Vagina (tissue), 2 donors: ENCODE measurements at regions not wholly inside any gene's neighbourhood (a gene's known extent, or its start where the extent isn't known, plus 50 kb on each side); places are given as distances from the start of the nearest gene placed in this dataset.

Source experiments
- CTCF ChIP-seq, 3 experiments: fragments of 450-650 bp in 2 of 3; fragments of 200-600 bp in 1 of 3; sonication (generic) in 1 of 3; IDR thresholded peaks; one replicate each; pipeline ENCODE4 v1.5.1; 2017 to 2019; ENCODE audit warnings: antibody characterized with exemption in 3 of 3, mild to moderate bottlenecking in 2 of 3, moderate library complexity in 2 of 3
- POLR2A ChIP-seq, 2 donors: fragments of 450-650 bp; IDR thresholded peaks; one replicate each; pipeline ENCODE4 v1.6.1; 2017; ENCODE audit warnings: antibody characterized with exemption in 2 of 2, mild to moderate bottlenecking in 2 of 2, moderate library complexity in 2 of 2
- POLR2AphosphoS5 ChIP-seq, 2 donors: sonication (generic); formaldehyde crosslinking; IDR thresholded peaks; one replicate each; pipeline ENCODE4 v1.9.0; 2017; ENCODE audit warnings: antibody characterized with exemption in 2 of 2, mild to moderate bottlenecking in 2 of 2, low read depth in 1 of 2; ENCODE audit not compliant: insufficient read depth in 1 of 2

- TF ChIP-seq POLR2A (IDR thresholded peaks at IDR 0.05) (no peak), CTCF (IDR thresholded peaks at IDR 0.05) (no peak), POLR2AphosphoS5 (IDR thresholded peaks at IDR 0.05; ENCODE audit: insufficient read depth in 1 of 2, low read depth in 1 of 2) (no peak)
These were observed 183.3 kb upstream of the ELAVL2 start for GRCh38 chr9:24009322-24009721.
